ENCODE measurements at regions not wholly inside any gene's neighbourhood (a gene's known extent, or its start where the extent isn't known, plus 50 kb on each side); places are given as distances from the start of the nearest gene placed in this dataset.

DNA sequence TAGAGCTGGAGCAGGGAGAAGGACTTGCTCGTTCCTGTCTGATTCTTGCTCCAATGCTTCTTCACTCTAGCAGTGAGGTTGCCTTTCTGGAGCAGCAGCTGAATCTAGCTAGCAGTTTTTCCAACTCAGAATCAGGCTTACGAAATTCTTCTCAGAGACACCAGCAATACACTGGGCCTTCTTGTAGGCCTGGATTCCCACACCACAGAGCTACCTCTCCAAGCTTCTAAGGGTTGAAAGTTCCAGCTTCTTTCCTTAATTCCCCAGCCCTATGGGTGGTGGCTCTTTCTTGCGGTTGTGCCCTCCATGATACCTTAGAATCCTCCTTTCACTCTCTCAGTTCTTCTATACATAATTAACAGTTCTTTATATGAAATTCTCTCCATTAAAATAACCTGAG is 586.6 kb downstream of the INHBA start:
- TF ChIP-seq RAD21 (IDR thresholded peaks at IDR 0.05; ENCODE audit: low read depth) (no peak), EGR1 (IDR thresholded peaks at IDR 0.05) (no peak), REST (IDR thresholded peaks at IDR 0.05; ENCODE audit: low read depth) (no peak), NFIC (IDR thresholded peaks at IDR 0.05) (no peak), EP300 (IDR thresholded peaks at IDR 0.05; ENCODE audit: borderline replicate concordance) (no peak), TEAD4 (IDR thresholded peaks at IDR 0.05) (no peak), TCF12 (IDR thresholded peaks at IDR 0.05; ENCODE audit: low read depth) (no peak), CREB1 (IDR thresholded peaks at IDR 0.05; ENCODE audit: low read depth) (no peak), CEBPB (IDR thresholded peaks at IDR 0.05) (no peak)
- TF ChIP-seq, protein P1, sequence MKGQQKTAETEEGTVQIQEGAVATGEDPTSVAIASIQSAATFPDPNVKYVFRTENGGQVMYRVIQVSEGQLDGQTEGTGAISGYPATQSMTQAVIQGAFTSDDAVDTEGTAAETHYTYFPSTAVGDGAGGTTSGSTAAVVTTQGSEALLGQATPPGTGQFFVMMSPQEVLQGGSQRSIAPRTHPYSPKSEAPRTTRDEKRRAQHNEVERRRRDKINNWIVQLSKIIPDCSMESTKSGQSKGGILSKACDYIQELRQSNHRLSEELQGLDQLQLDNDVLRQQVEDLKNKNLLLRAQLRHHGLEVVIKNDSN (IDR thresholded peaks at IDR 0.05): no peak

Measured in Ishikawa (cell line).